K562 (cell line): ENCODE measurements at regions not wholly inside any gene's neighbourhood (a gene's known extent, or its start where the extent isn't known, plus 50 kb on each side); places are given as distances from the start of the nearest gene placed in this dataset.

Experiments used
- ATAC-seq: fragments of 200-7000 bp; cut with Tn5 transposase; 3 replicates; pipeline ENCODE4 v1.9.1; 2020; ENCODE audit warnings: moderate library complexity
- BruUV-seq: library from RNA; stranded (reverse); fragments of 400-500 nt; replicated peaks from 2 replicates; lab custom pipeline; 2021; lab: Mats Ljungman, UMichigan
- CTCF ChIA-PET: fragments of 300-600 bp; formaldehyde crosslinking; extraction: SDS; loops from one replicate; lab custom pipeline; 2021; ENCODE audit warnings: low intra/inter-chr PET ratio; lab: Yijun Ruan, JAX
- POLR2A ChIA-PET: fragments of 300-600, 350-650 bp; sonication (Branson Sonifier 250); formaldehyde crosslinking; extraction: SDS; loops from one replicate; lab custom pipeline; 2021; ENCODE audit warnings: antibody characterized with exemption, inconsistent platforms; lab: Yijun Ruan, JAX
- DNase-seq, 4 experiments: peaks; one replicate each; pipeline versions ENCODE4 v3.0.0 to v3.0.0-alpha.2; 2011 to 2018; ENCODE audit warnings: low spot score in 3 of 4, mixed read lengths in 3 of 4; ENCODE audit errors: extremely low read depth in 1 of 4
- FAIRE-seq: peaks from 2 replicates; lab custom pipeline; 2011; peaks lifted over from hg19 to GRCh38; lab: Jason Lieb, UNC
- H2AFZ ChIP-seq: 2 replicates; pipeline ENCODE4 v1.6.0; 2011; ENCODE audit warnings: low read depth, low read length, control low read depth, inconsistent platforms
- H3K27ac ChIP-seq: fragments of 200-600 bp; 3 replicates; pipeline ENCODE4 v1.8.0; 2011; ENCODE audit warnings: low read depth, mild to moderate bottlenecking, control low read depth, inconsistent platforms, low read length, moderate library complexity, mixed read lengths; ENCODE audit errors: extremely low read depth
- H3K27me3 ChIP-seq, 2 experiments: fragments of 300-600 bp in 1 of 2; 2 replicates in 1 of 2; 3 replicates in 1 of 2; pipeline versions ENCODE4 v1.6.0 to v1.8.0; 2011; ENCODE audit warnings: inconsistent platforms in 2 of 2, low read length in 2 of 2, mild to moderate bottlenecking in 1 of 2, mixed read lengths in 1 of 2, moderate library complexity in 1 of 2; ENCODE audit not compliant: control insufficient read depth in 2 of 2, insufficient read depth in 2 of 2
- H3K36me3 ChIP-seq: fragments of 300-600 bp; 3 replicates; pipeline ENCODE4 v1.8.0; 2011; ENCODE audit warnings: mild to moderate bottlenecking, low read length, inconsistent platforms; ENCODE audit not compliant: control insufficient read depth, insufficient read depth
- H3K4me1 ChIP-seq, 2 experiments: fragments of 200-600 bp in 1 of 2; replicated peaks in 1 of 2; 2 replicates in 1 of 2; 3 replicates in 1 of 2; pipeline versions ENCODE4 v1.5.1 to v1.8.0; 2011; ENCODE audit warnings: inconsistent platforms in 2 of 2, low read length in 2 of 2, mild to moderate bottlenecking in 1 of 2, mixed read lengths in 1 of 2, moderate library complexity in 1 of 2; ENCODE audit not compliant: control insufficient read depth in 2 of 2, insufficient read depth in 2 of 2
- H3K4me2 ChIP-seq: 2 replicates; pipeline ENCODE4 v1.6.1; 2011; ENCODE audit warnings: low read length, control low read depth, inconsistent platforms, mixed read lengths; ENCODE audit not compliant: insufficient read depth
- H3K4me3 ChIP-seq: fragments of 200-600 bp; sonication (generic), shearing (Covaris generic); 2 replicates; pipeline ENCODE4 v1.5.1; 2016; ENCODE audit warnings: control low read depth, inconsistent platforms
- H3K79me2 ChIP-seq: fragments of 200-600 bp; 3 replicates; pipeline ENCODE4 v1.8.0; 2011; ENCODE audit warnings: low read length, inconsistent platforms; ENCODE audit not compliant: control insufficient read depth, insufficient read depth
- H3K9ac ChIP-seq, 2 experiments: 2 replicates each; pipeline versions ENCODE4 v1.6.0 to v1.6.1; 2011; ENCODE audit warnings: low read depth in 2 of 2, low read length in 2 of 2, control low read depth in 1 of 2, inconsistent platforms in 1 of 2, mild to moderate bottlenecking in 1 of 2, mixed read lengths in 1 of 2; ENCODE audit not compliant: insufficient read depth in 1 of 2
- H3K9me1 ChIP-seq: one replicate; pipeline ENCODE4 v1.6.0; 2011; ENCODE audit warnings: inconsistent platforms, mild to moderate bottlenecking, low read length, moderate library complexity; ENCODE audit not compliant: control insufficient read depth, insufficient read depth
- H3K9me3 ChIP-seq: replicated peaks from 2 replicates; pipeline ENCODE4 v1.5.1; 2011; ENCODE audit warnings: low read depth, low read length, inconsistent platforms; ENCODE audit not compliant: control insufficient read depth, insufficient read depth
- H4K20me1 ChIP-seq: replicated peaks from 2 replicates; pipeline ENCODE4 v1.6.1; 2011; ENCODE audit warnings: low read length, inconsistent platforms, mixed read lengths; ENCODE audit not compliant: control insufficient read depth, insufficient read depth
- CHCHD3 ChIP-seq: fragments of 250-450 bp; sonication (Bioruptor Pico); IDR thresholded peaks from 2 replicates; pipeline ENCODE4 v2.1.2; 2022; ENCODE audit warnings: mild to moderate bottlenecking
- HMBOX1 ChIP-seq: sonication (generic); IDR thresholded peaks from 2 replicates; pipeline ENCODE4 v1.6.1; 2016
- HNRNPK ChIP-seq: fragments of 200-400 bp; formaldehyde crosslinking; IDR thresholded peaks from one replicate; pipeline ENCODE4 v1.6.1; 2018; ENCODE audit warnings: mild to moderate bottlenecking, low read depth, low read length; ENCODE audit not compliant: poor library complexity, severe bottlenecking
- MCM7 ChIP-seq, 2 experiments: fragments of 450-650 bp; IDR thresholded peaks; 2 replicates each; pipeline ENCODE4 v1.6.1; 2016 to 2018
- OTX1 ChIP-seq: fragments of 450-650 bp; formaldehyde crosslinking; IDR thresholded peaks from 2 replicates; pipeline ENCODE4 v1.4.0; 2022; ENCODE audit warnings: mild to moderate bottlenecking
- POLR3A ChIP-seq: IDR thresholded peaks from 2 replicates; pipeline ENCODE4 v1.6.1; 2011; ENCODE audit warnings: borderline replicate concordance, mild to moderate bottlenecking, moderate library complexity; ENCODE audit not compliant: insufficient read length, insufficient read depth; ENCODE audit errors: extremely low read depth
- ZBTB17 ChIP-seq: fragments of 450-650 bp; formaldehyde crosslinking; IDR thresholded peaks from 2 replicates; pipeline ENCODE4 v1.4.0; 2020; ENCODE audit warnings: mild to moderate bottlenecking
- ZNF217 ChIP-seq: sonication (generic); formaldehyde crosslinking; IDR thresholded peaks from 2 replicates; pipeline ENCODE4 v1.8.0; 2022; ENCODE audit warnings: mild to moderate bottlenecking, missing genetic modification reagents
- ZNF263 ChIP-seq: sonication (generic); formaldehyde crosslinking; IDR thresholded peaks from 2 replicates; pipeline ENCODE4 v1.8.0; 2022; ENCODE audit warnings: mild to moderate bottlenecking, missing genetic modification reagents, borderline replicate concordance
- ZNF444 ChIP-seq: fragments of 250-450 bp; sonication (Bioruptor Pico); IDR thresholded peaks from 2 replicates; pipeline ENCODE4 v1.4.0; 2020; ENCODE audit warnings: mild to moderate bottlenecking, moderate library complexity
- ZNF511 ChIP-seq: sonication (generic); formaldehyde crosslinking; IDR thresholded peaks from 2 replicates; pipeline ENCODE4 v1.8.0; 2022; ENCODE audit warnings: mild to moderate bottlenecking, missing genetic modification reagents
- ZNF75A ChIP-seq: fragments of 450-650 bp; formaldehyde crosslinking; IDR thresholded peaks from 2 replicates; pipeline ENCODE4 v1.4.0; 2020; ENCODE audit warnings: mild to moderate bottlenecking
- WGBS: fragments of 100-300 bp; shearing (Covaris generic); methylation state at CpG from one replicate; pipeline ENCODE4 v1.1.6; 2016; ENCODE audit warnings: low coverage, mixed read lengths; ENCODE audit not compliant: insufficient coverage; ENCODE audit errors: missing lambda C conversion rate; 5-methylcytosine and 5-hydroxymethylcytosine counted together
- in situ Hi-C: fragments of 300-500 bp; cut with MboI; formaldehyde crosslinking; loops from 4 replicates; pipeline ENCODE4 v1.15.0; 2018; ENCODE audit warnings: inconsistent platforms, mixed read lengths
- intact Hi-C: fragments of 100-400 bp; cut with micrococcal nuclease; formaldehyde crosslinking; loops from 2 replicates; pipeline ENCODE4 v1.14.2; 2022

DNA sequence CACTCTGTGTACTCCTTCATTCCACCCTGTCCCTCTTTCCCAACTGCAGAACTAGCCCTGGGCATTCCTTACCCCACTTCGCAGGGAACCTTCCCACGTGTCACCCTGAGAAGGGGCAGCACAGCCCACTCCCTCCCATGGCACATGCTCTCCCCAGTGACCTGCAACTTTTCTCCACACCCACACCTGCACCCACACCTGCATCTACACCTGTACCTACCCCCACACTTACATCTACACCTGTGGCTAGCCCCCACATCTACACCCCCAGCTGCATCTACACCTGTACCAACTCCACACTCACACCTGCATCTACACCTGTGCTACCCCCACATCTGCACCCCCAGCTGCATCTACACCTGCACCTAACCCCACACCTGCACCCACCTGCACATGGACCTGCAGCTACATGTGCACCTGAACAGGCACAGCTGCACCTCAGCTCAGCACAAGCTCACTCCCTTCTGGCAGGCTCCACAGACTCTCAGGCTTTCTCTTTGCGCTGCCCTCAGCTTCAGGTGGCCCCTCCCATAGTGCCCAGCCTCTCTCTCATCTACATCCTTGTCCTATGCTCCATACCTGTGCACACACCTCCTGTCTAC, 234.1 kb downstream of the TUBA3C start:
- Histone ChIP-seq H3K36me3 (no peaks in the 10 kb centered on the region), H3K9me1 (no peaks in the 10 kb centered on the region), H3K4me1 (peaks cover 0 to 27% of the 10 kb centered on the region in 2 experiments; a peak in 2 of 5 replicates), H3K9ac (no peak overlapping the region), H4K20me1 (no peaks in the 10 kb centered on the region), H3K9me3 (no peaks in the 10 kb centered on the region), H3K79me2 (no peaks in the 10 kb centered on the region), H3K4me3 (no peak overlapping the region), H3K27me3 (peaks cover 0 to 15% of the 10 kb centered on the region in 2 experiments; a peak in 2 of 5 replicates), H3K27ac (no peak overlapping the region), H3K4me2 (no peak overlapping the region), H2AFZ (no peak overlapping the region)
- FAIRE-seq, result no peak
- intact Hi-C loops, result no loop called here
- no peak for DNase-seq
- TF ChIP-seq CHCHD3 (no peak), OTX1 (no peak), ZNF75A (CRISPR knock-in tag) (no peak), POLR3A (no peak), ZNF444 (CRISPR knock-in tag) (no peak), ZNF217 (CRISPR knock-in tag) (no peak), HNRNPK (no peak), ZNF511 (CRISPR knock-in tag) (no peak), ZNF263 (CRISPR knock-in tag) (no peak), MCM7 (IDR thresholded peaks at IDR 0.05) (no peak), ZBTB17 (CRISPR knock-in tag) (no peak), HMBOX1 (no peak)
- POLR2A ChIA-PET, result no interaction called here
- in situ Hi-C loops, result no loop called here
- 13% methylated on average over 3 of the region's 3 CpGs for WGBS
- CTCF ChIA-PET, result no interaction called here
- ATAC-seq, result no peak
- no TSS peak for BruUV-seq
